Right lobe of liver (tissue), 6 donors: ENCODE measurements at regions not wholly inside any gene's neighbourhood (a gene's known extent, or its start where the extent isn't known, plus 50 kb on each side); places are given as distances from the start of the nearest gene placed in this dataset.

ENCODE experiments used
- ATAC-seq, 4 donors: fragments of 200-7000 bp; cut with Tn5 transposase; one replicate each; pipeline ENCODE4 v1.9.1; 2020; ENCODE audit warnings: mild to moderate bottlenecking in 4 of 4, moderate library complexity in 4 of 4
- DNase-seq, 3 donors: peaks; one replicate each; pipeline ENCODE4 v3.0.0-alpha.2; 2020
- H3K27ac ChIP-seq, 3 donors: fragments of 200-600 bp; one replicate each; pipeline ENCODE4 v1.8.0; 2022
- H3K27me3 ChIP-seq, 2 donors: fragments of 200-600 bp; one replicate each; pipeline ENCODE4 v1.8.0; 2022
- H3K36me3 ChIP-seq, 4 donors: fragments of 200-600 bp; sonication (generic) in 1 of 4; one replicate each; pipeline versions ENCODE4 v1.5.1 to v1.8.0; 2017 to 2022; ENCODE audit warnings: control low read depth in 1 of 4
- H3K4me1 ChIP-seq, 4 donors: fragments of 200-600 bp; sonication (generic) in 1 of 4; one replicate each; pipeline versions ENCODE4 v1.5.1 to v1.8.0; 2017 to 2022; ENCODE audit warnings: control low read depth in 1 of 4
- H3K4me3 ChIP-seq, 3 donors: fragments of 200-600 bp; one replicate each; pipeline ENCODE4 v1.8.0; 2022
- H3K9me3 ChIP-seq, 4 donors: fragments of 200-600 bp; sonication (generic) in 1 of 4; one replicate each; pipeline versions ENCODE4 v1.5.1 to v1.8.0; 2017 to 2022; ENCODE audit warnings: control low read depth in 1 of 4
- POLR2A ChIP-seq: fragments of 450-650 bp; IDR thresholded peaks from one replicate; pipeline ENCODE4 v1.6.1; 2017; ENCODE audit warnings: antibody characterized with exemption, mild to moderate bottlenecking
- WGBS: methylation state at CpG from one replicate; pipeline ENCODE4 v1.1.6; 2018; ENCODE audit warnings: low coverage, low lambda C conversion rate; ENCODE audit not compliant: insufficient coverage; ENCODE audit errors: missing lambda C conversion rate; 5-methylcytosine and 5-hydroxymethylcytosine counted together
- intact Hi-C, 2 donors: fragments of 100-400 bp; cut with DNase I; formaldehyde crosslinking; loops; one replicate each; pipeline versions ENCODE4 v1.11.2 to v1.14.1; 2022
- TF ChIP-seq, protein P1 (sequence below), 4 donors: fragments of 200-600 bp in 3 of 4; fragments of 450-650 bp in 1 of 4; IDR thresholded peaks; one replicate each; pipeline versions ENCODE4 v1.5.1 to v1.8.0; 2016 to 2022; ENCODE audit warnings: antibody characterized with exemption in 4 of 4, mild to moderate bottlenecking in 2 of 4
- donor health status: DM: no; HTN: yes; CAD: no.
- donor health status: DM: no; HTN: no; CAD: no.
- donor health status: DM: no; HTN: no; CAD: no.
- donor health status: DM: no; HTN: yes; CAD: no.
- donor health status: DM: no; HTN: yes; CAD: no.

DNA sequence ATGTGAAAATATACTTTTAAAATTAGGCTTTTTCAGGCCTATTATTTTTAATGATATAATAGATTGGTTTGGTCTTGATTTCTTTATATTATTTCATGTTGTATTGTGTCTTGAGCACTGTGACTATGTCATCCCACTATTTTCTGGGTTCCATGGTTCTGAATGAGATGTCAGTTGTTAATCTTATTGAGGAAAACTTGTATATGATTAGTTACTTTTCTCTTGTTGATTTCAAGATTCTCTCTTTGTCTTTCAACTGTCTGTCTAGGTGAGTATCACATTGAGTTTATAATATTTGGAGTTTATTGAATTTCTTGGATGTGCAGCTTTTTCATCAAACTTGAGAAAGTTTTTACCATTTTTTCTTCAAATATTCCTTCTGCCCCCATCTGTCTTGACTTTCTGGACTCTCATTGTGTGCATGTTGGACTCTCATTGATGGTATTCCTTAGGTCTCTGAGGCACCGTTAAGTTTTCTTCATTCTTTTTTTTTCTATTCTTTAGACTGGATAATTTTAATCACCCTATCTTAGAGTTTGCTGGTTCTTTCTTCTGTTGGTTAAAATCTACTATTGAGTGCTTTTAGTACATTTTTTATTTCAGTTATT, 175.8 kb downstream of the TMEM167A start:
- intact Hi-C loops = no loop called here
- Histone ChIP-seq H3K4me3 (no peak overlapping the region), H3K27ac (no peak overlapping the region), H3K27me3 (no peaks in the 10 kb centered on the region), H3K36me3 (no peaks in the 10 kb centered on the region), H3K4me1 (no peaks in the 10 kb centered on the region), H3K9me3 (no peaks in the 10 kb centered on the region)
- DNase-seq (no peak), ATAC-seq (no peak)
- WGBS = 88% methylated on average over 1 of the region's 1 CpG
- no peak for TF ChIP-seq POLR2A
- TF ChIP-seq, protein P1, sequence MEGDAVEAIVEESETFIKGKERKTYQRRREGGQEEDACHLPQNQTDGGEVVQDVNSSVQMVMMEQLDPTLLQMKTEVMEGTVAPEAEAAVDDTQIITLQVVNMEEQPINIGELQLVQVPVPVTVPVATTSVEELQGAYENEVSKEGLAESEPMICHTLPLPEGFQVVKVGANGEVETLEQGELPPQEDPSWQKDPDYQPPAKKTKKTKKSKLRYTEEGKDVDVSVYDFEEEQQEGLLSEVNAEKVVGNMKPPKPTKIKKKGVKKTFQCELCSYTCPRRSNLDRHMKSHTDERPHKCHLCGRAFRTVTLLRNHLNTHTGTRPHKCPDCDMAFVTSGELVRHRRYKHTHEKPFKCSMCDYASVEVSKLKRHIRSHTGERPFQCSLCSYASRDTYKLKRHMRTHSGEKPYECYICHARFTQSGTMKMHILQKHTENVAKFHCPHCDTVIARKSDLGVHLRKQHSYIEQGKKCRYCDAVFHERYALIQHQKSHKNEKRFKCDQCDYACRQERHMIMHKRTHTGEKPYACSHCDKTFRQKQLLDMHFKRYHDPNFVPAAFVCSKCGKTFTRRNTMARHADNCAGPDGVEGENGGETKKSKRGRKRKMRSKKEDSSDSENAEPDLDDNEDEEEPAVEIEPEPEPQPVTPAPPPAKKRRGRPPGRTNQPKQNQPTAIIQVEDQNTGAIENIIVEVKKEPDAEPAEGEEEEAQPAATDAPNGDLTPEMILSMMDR (IDR thresholded peaks at IDR 0.05) = no peak

DNA sequence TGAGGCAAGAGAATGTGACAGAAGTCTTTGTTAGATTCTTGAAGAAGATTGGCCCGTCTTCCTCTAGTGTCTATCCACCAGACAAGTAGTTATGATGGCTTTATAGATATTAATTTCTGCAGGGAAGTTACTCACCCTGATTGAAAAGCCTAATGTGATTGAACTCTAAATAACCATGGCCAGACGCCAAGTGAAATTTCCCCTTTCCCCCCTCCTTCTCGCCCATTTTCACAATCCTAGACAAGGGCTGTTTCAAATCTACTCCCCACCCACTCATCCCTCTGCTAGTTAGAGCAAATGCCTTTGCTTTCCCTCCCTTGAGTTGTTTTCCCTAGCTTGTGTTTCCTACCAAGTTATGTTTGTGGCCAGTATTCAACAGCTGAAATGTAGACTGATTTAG, 182.5 kb downstream of the TMEM167A start:
- WGBS = 32% methylated on average over 3 of the region's 3 CpGs
- no peaks in the 10 kb centered on the region for H3K36me3 ChIP-seq
- no peaks in the 10 kb centered on the region for H3K9me3 ChIP-seq
- H3K4me1 ChIP-seq = no peaks in the 10 kb centered on the region
- TF ChIP-seq, protein P1 (IDR thresholded peaks at IDR 0.05) = no peak
- no peak for TF ChIP-seq POLR2A
- no peak overlapping the region for H3K27ac ChIP-seq
- DNase-seq (no peak), ATAC-seq (no peak)
- H3K4me3 ChIP-seq = no peak overlapping the region
- no peaks in the 10 kb centered on the region for H3K27me3 ChIP-seq
- intact Hi-C loops = no loop called here

DNA sequence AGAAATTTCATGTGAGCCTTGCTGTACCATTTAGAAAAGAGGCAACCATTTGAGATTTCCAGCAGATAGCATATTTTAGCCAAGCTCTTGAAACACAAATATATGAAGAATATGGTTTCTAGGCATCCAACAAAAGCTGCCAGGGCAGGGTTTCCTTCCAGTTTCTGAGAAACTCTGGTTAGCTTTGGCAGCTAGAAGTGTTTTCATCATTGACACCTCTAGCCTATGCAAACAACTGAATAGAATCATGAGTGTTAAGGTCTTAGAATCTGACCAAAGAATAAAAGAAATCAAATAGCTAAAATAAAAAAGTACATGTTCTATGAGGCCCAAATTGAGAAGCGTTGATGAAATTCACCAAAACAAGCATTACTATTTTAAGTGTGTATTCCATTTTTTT, 188.1 kb downstream of the TMEM167A start:
- H3K36me3 ChIP-seq = no peaks in the 10 kb centered on the region
- intact Hi-C loops = no loop called here
- H3K4me3 ChIP-seq = no peak overlapping the region
- no peaks in the 10 kb centered on the region for H3K4me1 ChIP-seq
- DNase-seq (no peak), ATAC-seq (no peak)
- 83% methylated on average over 1 of the region's 1 CpG for WGBS
- H3K27ac ChIP-seq = no peak overlapping the region
- no peaks in the 10 kb centered on the region for H3K27me3 ChIP-seq
- H3K9me3 ChIP-seq = no peaks in the 10 kb centered on the region
- no peak for TF ChIP-seq POLR2A
- TF ChIP-seq, protein P1 (IDR thresholded peaks at IDR 0.05) = no peak

DNA sequence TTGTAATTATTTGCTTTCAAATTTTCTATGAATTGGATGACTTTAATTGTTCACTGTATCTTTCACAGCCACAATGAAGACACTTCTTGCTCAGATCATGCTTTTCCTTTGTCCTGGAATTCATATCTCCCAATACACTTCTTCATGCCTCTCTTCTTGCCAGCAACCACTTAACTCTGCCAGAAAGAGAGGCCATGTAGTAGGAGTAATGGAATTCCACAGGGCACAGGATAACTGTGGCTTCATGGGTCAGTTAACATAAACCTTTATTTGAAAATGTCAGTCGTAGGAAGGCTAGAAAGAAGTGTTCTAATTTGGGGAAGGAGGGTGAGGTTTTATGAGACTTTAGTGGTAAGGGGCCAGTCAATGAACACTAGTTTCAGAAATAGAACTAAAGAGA, 190.3 kb downstream of the TMEM167A start:
- no peak for TF ChIP-seq POLR2A
- TF ChIP-seq, protein P1 (IDR thresholded peaks at IDR 0.05) = no peak
- no peak for DNase-seq

More for the DNA sequence above, 190.3 kb downstream of the TMEM167A start:
- Histone ChIP-seq H3K4me3 (no peak overlapping the region), H3K27me3 (no peaks in the 10 kb centered on the region), H3K9me3 (no peaks in the 10 kb centered on the region), H3K27ac (no peak overlapping the region), H3K4me1 (no peaks in the 10 kb centered on the region), H3K36me3 (no peaks in the 10 kb centered on the region)
- no peak for ATAC-seq
- whole genome bisulfite sequencing = 43% methylated on average over 1 of the region's 1 CpG
- intact Hi-C loops = no loop called here
